HFFc6 (cell line): ENCODE measurements at regions not wholly inside any gene's neighbourhood (a gene's known extent, or its start where the extent isn't known, plus 50 kb on each side); places are given as distances from the start of the nearest gene placed in this dataset.

Experiments
- DNase-seq: peaks from one replicate; pipeline ENCODE4 v3.0.0-alpha.2; 2018
- H3K27ac Mint-ChIP-seq: 2 replicates; pipeline ENCODE4 v1.8.0; 2020; ENCODE audit warnings: mild to moderate bottlenecking, mixed read lengths
- H3K27me3 Mint-ChIP-seq: 2 replicates; pipeline ENCODE4 v1.8.0; 2021; ENCODE audit warnings: mild to moderate bottlenecking, moderate library complexity, mixed read lengths; ENCODE audit not compliant: insufficient read depth
- H3K36me3 Mint-ChIP-seq: 2 replicates; pipeline ENCODE4 v1.8.0; 2021; ENCODE audit warnings: low read depth, mixed read lengths
- H3K4me1 Mint-ChIP-seq: 2 replicates; pipeline ENCODE4 v1.8.0; 2020; ENCODE audit warnings: low read depth, mixed read lengths
- H3K4me3 Mint-ChIP-seq: 2 replicates; pipeline ENCODE4 v1.8.0; 2020; ENCODE audit warnings: mild to moderate bottlenecking, moderate library complexity, mixed read lengths
- H3K9me3 Mint-ChIP-seq: 2 replicates; pipeline ENCODE4 v1.8.0; 2020; ENCODE audit warnings: mild to moderate bottlenecking, mixed read lengths
- TF ChIP-seq, protein P1 (sequence below): fragments of 200-600 bp; sonication (generic); IDR thresholded peaks from 2 replicates; pipeline ENCODE4 v1.5.0; 2021; ENCODE audit warnings: antibody characterized with exemption, mild to moderate bottlenecking

DNA sequence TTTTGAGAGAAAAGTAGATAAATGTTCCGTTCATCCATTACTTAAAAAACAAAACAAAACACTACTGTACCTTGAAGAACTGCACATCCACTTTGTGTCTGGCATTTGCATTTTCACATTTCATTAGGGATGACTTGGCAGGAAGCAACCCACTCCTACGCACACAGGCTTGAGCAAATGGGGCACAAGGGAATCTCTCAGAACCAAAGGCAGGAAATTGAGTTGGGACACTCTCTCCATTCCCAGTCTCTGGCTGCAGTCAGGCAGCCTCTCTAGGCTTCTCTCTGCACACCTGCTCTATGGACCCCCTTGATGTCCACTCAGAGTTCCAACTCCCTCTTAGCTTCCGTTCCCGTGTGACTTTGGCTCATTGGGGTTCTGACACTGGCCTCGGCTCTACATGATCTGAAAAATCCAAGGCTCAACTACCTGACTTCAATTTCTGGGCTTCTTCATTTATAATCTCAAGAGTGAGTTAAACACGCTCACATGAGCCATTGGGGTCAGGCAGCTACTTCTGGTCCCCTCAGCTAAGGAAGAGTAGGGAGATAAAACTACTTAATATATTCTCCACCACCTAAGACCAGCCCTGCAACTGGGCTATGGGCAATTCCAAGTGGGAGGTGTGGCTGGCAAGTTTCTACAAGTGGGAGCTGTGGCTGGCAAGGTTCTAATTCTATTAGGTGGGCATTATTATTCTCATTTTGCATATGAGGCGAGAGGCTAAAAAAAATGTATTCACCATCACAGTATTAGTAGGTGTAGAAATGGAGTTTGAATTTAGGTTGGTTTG, 251.9 kb downstream of the SOD2 start:
- Mint-ChIP-seq H3K4me3 (no peak overlapping the region), H3K36me3 (no peaks in the 10 kb centered on the region; the same call in 1 of the 2 replicates), H3K27me3 (peaks cover 1% of the 10 kb centered on the region), H3K9me3 (peaks cover 21% of the 10 kb centered on the region), H3K27ac (no peak overlapping the region), H3K4me1 (no peaks in the 10 kb centered on the region)
- TF ChIP-seq, protein P1, sequence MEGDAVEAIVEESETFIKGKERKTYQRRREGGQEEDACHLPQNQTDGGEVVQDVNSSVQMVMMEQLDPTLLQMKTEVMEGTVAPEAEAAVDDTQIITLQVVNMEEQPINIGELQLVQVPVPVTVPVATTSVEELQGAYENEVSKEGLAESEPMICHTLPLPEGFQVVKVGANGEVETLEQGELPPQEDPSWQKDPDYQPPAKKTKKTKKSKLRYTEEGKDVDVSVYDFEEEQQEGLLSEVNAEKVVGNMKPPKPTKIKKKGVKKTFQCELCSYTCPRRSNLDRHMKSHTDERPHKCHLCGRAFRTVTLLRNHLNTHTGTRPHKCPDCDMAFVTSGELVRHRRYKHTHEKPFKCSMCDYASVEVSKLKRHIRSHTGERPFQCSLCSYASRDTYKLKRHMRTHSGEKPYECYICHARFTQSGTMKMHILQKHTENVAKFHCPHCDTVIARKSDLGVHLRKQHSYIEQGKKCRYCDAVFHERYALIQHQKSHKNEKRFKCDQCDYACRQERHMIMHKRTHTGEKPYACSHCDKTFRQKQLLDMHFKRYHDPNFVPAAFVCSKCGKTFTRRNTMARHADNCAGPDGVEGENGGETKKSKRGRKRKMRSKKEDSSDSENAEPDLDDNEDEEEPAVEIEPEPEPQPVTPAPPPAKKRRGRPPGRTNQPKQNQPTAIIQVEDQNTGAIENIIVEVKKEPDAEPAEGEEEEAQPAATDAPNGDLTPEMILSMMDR, result no peak
- no peak for DNase-seq

DNA sequence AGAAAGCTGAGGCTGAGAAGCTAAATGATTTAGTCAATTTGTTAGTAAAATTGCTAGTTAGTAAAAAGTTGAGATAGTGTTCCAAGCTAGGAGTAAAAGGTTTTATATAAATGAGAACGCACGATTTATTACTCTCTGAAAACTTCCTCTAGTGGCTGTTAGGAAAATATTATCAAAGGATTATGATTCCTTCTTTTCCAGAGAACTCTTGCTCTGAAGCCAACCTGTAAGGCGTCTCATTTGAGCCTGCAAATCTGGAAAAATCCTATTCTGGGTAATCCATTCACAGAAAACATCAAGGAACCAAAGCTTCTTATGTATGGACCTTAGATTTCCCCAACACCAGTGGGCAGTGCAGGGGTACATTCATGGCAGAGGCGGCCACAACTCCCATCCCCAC, 252.7 kb downstream of the SOD2 start:
- no peak overlapping the region for H3K27ac Mint-ChIP-seq
- H3K4me1 Mint-ChIP-seq, result no peaks in the 10 kb centered on the region
- TF ChIP-seq, protein P1, result no peak
- peaks cover 3% of the 10 kb centered on the region for H3K27me3 Mint-ChIP-seq
- H3K4me3 Mint-ChIP-seq, result no peak overlapping the region
- peaks cover 21% of the 10 kb centered on the region for H3K9me3 Mint-ChIP-seq
- DNase-seq, result no peak
- H3K36me3 Mint-ChIP-seq, result no peaks in the 10 kb centered on the region; the same call in 1 of the 2 replicates

DNA sequence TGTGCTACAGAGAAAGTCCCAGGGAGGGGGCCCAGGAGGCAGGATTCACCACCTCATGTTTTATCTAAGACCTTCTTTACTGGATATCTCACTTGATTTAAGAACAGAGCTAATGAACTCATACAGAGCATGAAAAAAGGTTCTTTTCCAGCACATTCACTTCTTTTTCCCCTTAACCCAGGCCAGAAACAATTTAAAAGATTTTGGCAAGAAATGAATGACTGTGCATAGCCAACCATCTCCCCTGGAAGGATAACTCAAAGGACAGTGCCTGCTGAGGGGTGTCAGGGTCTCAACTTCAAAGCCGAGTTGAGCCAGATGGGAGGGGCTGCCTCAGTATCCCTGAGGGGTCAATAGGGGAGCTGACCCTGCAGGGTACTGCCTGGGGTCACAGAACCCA, 253.4 kb downstream of the SOD2 start:
- Mint-ChIP-seq H3K4me1 (no peaks in the 10 kb centered on the region), H3K4me3 (no peak overlapping the region), H3K9me3 (peaks cover 25% of the 10 kb centered on the region), H3K36me3 (peaks cover 5% of the 10 kb centered on the region), H3K27me3 (peaks cover 4% of the 10 kb centered on the region), H3K27ac (no peak overlapping the region)
- no peak for DNase-seq
- TF ChIP-seq, protein P1, result no peak

DNA sequence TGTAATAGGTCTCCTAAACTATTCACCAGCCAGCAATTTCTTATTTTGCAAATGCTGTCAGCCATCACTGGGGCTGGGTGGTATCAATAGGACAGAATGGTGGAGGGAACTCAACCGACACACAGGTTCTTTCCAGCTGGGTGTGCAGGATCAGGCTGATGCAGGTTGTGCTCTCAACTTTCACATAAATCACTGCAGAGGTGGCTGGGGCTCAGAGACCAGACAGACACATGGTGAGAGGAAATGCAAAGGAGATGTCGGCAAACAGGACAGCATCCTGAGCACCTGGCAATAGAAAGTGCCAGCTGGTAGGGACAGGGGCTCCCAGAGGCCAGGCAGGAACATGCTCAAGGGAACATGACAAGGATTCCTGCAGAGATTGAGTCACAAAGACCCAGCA, 254.9 kb downstream of the SOD2 start:
- TF ChIP-seq, protein P1, result no peak
- Mint-ChIP-seq H3K27ac (no peak overlapping the region), H3K27me3 (peaks cover 4% of the 10 kb centered on the region; the same call in 1 of the 2 replicates), H3K9me3 (peaks cover 33% of the 10 kb centered on the region), H3K4me1 (no peaks in the 10 kb centered on the region), H3K4me3 (no peak overlapping the region), H3K36me3 (peaks cover 5% of the 10 kb centered on the region)
- DNase-seq, result no peak

DNA sequence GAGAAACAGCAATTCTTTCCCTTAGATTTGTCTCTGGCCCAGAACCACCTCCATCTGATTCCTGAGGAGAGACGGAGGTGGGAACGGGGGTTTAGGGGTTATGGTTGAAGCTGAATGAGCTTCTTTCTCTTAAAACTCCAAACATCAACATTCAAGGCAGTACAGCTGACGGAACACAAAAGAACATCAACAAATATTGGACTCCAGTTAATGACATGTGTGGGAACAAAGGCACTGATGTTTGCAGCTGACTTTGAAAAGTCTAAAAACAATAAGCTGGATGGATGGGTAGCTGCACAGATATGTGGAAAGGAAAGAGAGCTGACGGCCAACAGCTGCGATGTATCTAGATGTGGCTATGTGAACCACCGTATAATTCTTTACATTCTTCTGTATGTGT, 256.5 kb downstream of the SOD2 start:
- no peaks in the 10 kb centered on the region for H3K4me1 Mint-ChIP-seq
- H3K4me3 Mint-ChIP-seq, result no peak overlapping the region
- no peak overlapping the region for H3K27ac Mint-ChIP-seq
- no peak for DNase-seq
- H3K27me3 Mint-ChIP-seq, result peaks cover 3% of the 10 kb centered on the region; the same call in 1 of the 2 replicates
- peaks cover 38% of the 10 kb centered on the region for H3K9me3 Mint-ChIP-seq
- peaks cover 5% of the 10 kb centered on the region; the same call in 1 of the 2 replicates for H3K36me3 Mint-ChIP-seq
- TF ChIP-seq, protein P1, result no peak
